NCI-H187 treated with DMSO at 0.1 percent for 48 hours (cell line): ENCODE measurements at regions not wholly inside any gene's neighbourhood (a gene's known extent, or its start where the extent isn't known, plus 50 kb on each side); places are given as distances from the start of the nearest gene placed in this dataset.
"Not testable (repeated sequence)": the region's sequence is repeated elsewhere in the genome, so short reads cannot be mapped to it uniquely, and the experiment has no call there.

ENCODE experiments used
- DNase-seq: peaks from one replicate; lab custom pipeline; 2025; lab: John Stamatoyannopoulos, UW

GRCh38 chr1:106412321-106412720, 644.2 kb upstream of the PRMT6 start:
- not testable (repeated sequence) for DNase-seq

DNA sequence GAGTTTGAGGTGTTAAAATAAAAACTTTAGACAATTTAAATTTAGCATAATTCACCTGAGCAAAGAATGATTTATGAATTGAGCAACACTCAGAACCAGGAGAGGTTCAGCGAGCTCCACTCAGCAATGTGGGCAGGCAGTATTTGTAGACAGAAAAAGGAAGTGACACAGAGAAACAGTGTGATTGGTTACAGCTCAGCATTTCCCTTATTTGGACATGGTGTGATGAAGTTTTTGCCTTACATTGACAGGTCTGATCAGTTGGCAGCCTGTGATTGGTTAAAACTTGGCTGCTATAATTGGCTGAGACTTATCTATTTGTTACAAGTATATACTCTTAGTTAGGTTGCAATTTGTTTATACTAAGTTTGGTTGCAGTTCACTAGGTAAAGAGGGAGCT, 621.2 kb upstream of the PRMT6 start:
- no peak for DNase-seq

GRCh38 chr1:106439475-106439874, 617.0 kb upstream of the PRMT6 start:
- no peak for DNase-seq

- no peak for DNase-seq
These were observed 609.0 kb upstream of the PRMT6 start for GRCh38 chr1:106447466-106447865.

GRCh38 chr1:106456832-106457231, 599.6 kb upstream of the PRMT6 start:
- DNase-seq: no peak

DNA sequence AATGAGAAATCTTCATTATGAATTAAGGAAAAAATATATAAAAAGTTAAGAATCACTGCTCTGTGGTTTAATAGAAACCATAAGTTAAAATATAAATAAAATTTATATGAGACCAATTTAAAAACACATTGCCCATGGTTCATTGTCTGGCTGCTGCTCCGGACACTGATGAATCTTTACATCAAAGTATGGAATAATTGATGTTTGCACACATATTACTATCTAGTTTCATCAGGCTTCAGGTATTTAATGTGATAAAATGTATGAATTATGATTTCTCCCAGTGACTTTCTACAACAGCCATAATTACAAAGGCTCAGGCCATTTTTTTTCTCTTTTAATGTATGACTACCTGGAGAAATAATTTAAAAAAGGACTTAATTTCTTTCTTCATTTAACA, 599.1 kb upstream of the PRMT6 start:
- no peak for DNase-seq

DNA sequence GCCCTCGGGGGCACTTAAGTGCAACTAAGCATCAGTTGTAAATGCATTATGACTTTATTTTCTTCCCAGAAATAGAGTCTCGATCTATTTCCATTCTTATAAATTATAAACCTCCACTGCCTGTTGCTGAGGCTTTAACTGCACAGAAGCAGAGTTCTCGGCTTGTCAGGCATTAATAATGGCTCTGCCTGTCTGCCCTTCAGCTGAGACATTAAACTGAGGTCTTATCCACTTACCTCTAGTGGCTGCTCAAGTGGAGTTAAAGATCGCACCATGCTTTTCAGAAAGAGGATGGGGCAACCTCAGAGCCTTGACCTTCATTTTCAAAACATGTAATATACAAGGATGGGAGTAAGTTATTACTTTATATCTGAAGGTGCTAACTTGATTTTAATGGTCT, 597.6 kb upstream of the PRMT6 start:
- DNase-seq: peak; percentile 7

GRCh38 chr1:106459418-106459817, 597.1 kb upstream of the PRMT6 start:
- no peak for DNase-seq

GRCh38 chr1:106465666-106466065, 590.8 kb upstream of the PRMT6 start:
- no peak for DNase-seq

DNA sequence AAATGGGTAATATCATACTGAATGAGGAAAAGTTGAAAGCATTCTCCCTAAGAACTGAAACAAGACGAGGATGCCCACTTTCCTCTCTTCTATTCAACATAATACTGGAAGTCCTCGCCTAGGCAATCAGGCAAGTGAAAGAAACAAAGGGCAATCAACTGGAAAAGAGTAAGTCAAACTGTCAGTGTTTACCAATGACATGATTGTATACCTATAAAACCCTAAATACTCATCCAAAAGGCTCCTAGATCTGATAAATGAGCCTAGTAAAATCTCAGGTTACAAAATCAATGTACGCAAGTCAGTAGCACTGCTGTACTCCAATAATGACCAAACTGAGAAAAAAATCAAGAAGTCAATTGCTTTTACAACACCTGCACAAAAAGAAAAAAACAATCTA, 575.8 kb upstream of the PRMT6 start:
- DNase-seq: no peak

DNA sequence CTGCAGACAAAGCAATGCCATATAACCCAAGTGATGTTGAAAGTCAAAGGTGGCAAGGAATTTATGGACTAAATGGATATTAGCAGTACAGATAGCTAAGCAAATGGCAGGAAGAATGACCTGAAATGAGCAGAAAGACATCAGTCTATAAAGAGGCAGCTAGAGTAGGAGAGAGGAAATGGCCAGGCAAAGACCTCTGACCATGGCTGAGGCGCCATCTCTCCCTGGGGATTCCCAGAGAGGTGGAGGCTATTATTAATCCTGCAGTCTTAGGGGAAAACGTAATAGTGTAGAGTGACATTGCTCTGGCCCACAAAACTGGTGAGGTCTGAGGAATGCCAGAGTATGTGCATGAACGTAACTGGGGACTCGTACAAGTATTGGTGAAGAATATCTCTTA, 563.6 kb upstream of the PRMT6 start:
- no peak for DNase-seq

DNA sequence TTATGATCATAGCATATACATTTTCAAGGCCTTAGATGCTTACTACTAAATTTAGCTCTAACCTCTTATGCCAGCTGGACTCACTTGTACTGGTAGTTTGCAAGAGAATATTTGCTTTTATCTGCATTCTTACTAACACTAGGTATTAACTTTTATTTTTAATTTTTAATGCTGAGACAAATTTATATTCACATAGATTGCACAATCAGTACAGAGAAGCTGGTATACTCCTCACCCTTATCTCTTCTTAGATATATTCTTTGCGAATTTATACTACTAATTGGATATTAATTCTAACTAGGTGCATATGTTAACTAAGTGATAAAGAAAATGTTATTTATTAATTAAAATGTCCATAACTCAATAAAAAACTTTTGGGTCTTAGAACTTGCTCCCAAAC, 561.8 kb upstream of the PRMT6 start:
- no peak for DNase-seq

- DNase-seq: no peak
These were observed 558.2 kb upstream of the PRMT6 start for GRCh38 chr1:106498238-106498637.

DNA sequence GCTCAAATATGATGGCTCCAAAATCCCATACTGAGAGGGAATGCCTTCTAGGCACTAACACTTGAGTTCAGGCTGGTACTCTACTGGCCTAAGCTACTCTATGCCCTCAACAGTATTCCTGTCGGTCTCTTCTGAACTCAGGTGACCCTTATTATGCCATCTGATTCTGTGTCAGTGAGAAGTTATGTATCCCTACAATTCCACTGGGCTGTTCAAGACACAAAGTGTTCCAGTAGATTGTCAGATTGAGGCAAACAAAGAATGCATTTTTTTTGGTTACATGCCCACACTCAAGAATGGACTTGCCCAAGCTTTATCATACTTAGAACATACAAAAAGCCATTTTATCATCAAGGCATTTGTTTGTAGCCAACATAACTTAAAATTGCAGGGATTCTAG, 553.8 kb upstream of the PRMT6 start:
- no peak for DNase-seq

GRCh38 chr1:106515375-106515774, 541.1 kb upstream of the PRMT6 start:
- DNase-seq: peak; percentile 80

DNA sequence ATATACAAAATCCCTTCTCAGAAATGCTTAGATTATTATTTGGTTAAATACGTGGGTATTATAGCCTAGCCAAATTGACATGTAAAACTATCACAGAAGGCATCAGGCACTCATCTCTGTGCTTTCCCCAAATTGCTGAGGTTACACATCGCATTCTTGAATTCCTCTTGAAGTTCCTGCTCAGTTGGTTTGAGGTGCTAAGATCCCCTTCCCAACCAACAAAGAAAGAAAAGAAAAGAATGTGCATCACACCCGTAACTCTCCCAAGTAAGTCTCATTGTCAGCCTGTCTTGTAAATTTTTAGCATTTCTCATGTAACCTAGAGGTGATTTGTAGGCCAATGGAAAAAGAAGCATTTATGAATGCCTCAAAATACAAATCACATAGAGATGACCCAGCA, 539.2 kb upstream of the PRMT6 start:
- no peak for DNase-seq

- no peak for DNase-seq
These were observed 533.0 kb upstream of the PRMT6 start for GRCh38 chr1:106523497-106523896.

- no peak for DNase-seq
These were observed 531.8 kb upstream of the PRMT6 start for GRCh38 chr1:106524631-106525030.

DNA sequence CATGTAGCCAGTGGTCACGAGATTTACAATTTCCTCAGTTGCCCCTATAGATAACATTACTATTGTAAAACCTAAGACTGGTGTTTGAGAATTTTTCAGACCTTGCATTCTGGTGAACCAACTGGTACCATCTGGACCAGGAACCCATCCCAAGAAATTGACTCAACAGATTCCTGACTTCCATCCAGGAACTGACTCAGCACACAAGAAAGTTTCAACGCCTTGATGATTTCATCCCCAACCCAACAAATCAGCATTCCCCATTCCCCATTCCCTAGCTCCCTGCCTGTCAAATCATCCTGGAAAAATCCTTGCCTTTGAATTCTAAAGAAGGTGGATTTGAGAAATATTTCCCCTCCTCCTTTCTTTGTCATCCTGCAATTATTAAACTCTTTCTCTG, 529.8 kb upstream of the PRMT6 start:
- no peak for DNase-seq

GRCh38 chr1:106534612-106535011, 521.9 kb upstream of the PRMT6 start:
- DNase-seq: no peak

DNA sequence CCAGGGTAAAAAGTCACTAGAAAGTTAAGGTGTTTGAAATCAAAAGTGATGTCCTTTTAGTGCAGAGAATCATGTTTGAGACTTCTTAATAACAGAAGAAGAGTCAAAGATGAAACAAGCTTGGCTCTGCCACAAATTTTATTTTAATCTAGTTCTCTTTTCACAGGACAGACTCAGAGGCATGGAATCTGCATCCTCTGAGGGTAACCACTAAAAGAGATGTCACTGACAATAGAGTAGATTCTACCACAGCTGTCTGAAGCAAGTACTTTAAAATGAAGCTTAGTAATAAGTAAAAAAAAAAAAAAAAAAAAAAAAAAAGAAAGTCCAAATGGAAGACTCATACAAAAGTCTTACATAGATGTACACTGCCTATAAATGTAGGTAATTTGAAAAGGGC, 519.7 kb upstream of the PRMT6 start:
- DNase-seq: no peak

GRCh38 chr1:106548726-106549125, 507.7 kb upstream of the PRMT6 start:
- no peak for DNase-seq

DNA sequence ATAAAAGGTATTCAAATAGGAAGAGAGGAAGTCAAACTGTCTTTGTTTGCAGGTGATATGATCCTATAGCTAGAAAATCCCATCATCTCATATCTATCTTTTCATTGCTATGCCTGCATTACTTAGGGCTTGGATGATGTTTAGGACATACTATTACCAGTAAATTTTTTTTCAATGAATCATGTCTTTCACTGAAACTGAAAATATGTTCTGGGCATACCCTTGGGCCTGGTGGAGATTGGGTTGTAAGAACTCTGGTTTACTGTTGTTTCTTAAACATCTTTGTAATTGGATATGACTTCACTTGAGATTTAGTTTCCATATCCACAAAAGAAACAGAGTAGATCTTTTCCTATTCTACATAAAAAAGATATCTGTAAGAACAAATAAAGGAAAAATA, 502.2 kb upstream of the PRMT6 start:
- DNase-seq: no peak

DNA sequence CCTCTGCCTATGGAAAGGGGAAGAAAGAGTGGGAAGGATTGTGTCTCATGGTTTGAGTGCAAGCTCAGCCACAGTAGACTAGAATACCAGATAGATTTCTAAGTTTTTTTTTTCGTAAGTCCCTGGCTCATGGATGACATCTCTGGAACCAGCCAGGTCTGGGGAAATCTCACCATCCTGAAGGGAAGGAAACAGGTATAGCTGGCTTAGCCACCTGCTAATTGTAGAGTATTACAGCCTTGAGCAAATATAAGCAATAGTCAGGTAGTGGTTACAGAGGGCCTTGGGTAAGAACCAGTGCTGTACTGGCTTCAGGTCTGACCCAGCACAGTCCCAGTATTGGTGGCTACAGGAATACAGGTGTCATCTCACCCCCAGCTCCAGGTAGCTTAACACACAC, 500.9 kb upstream of the PRMT6 start:
- DNase-seq: no peak

DNA sequence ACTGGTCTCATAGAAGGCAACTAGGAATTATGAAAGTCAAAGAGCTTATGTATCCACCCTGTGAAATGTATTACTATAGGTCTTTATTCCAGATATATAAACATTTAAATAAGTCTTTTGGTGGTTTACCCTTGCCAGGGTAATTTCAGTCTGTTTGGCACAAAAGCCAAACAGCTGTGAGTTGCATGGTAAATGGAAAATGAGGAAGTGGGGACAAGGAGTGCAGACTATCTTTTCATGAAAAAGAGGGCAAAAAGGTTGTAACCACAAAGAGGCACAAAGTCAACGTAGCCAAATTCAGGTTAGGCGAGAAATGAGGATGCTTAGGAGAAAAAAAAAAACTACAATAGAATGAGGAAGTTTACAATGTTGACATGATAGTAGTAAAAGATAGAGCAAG, 492.3 kb upstream of the PRMT6 start:
- DNase-seq: no peak
